ENCODE measurements at regions not wholly inside any gene's neighbourhood (a gene's known extent, or its start where the extent isn't known, plus 50 kb on each side); places are given as distances from the start of the nearest gene placed in this dataset.

- no peak for TF ChIP-seq CTCF (IDR thresholded peaks at IDR 0.05)
- no peak for TF ChIP-seq POLR2A (IDR thresholded peaks at IDR 0.05)
Measured at GRCh38 chr9:96020300-96020791, 144.9 kb downstream of the ERCC6L2 start.
